Urinary bladder (tissue), 3 donors: ENCODE measurements at regions not wholly inside any gene's neighbourhood (a gene's known extent, or its start where the extent isn't known, plus 50 kb on each side); places are given as distances from the start of the nearest gene placed in this dataset.

ENCODE experiments used
- DNase-seq: peaks from one replicate; pipeline ENCODE4 v3.0.0-alpha.2; 2015; ENCODE audit errors: extremely low spot score
- H3K27ac ChIP-seq: one replicate; pipeline ENCODE4 v1.5.1; 2013; ENCODE audit warnings: low read depth, mild to moderate bottlenecking, moderate library complexity
- H3K36me3 ChIP-seq: one replicate; pipeline ENCODE4 v1.6.1; 2013; ENCODE audit warnings: mild to moderate bottlenecking, moderate library complexity; ENCODE audit not compliant: insufficient read depth
- H3K4me1 ChIP-seq: one replicate; pipeline ENCODE4 v1.6.1; 2013; ENCODE audit warnings: mild to moderate bottlenecking, moderate library complexity; ENCODE audit not compliant: insufficient read depth
- H3K4me3 ChIP-seq: one replicate; pipeline ENCODE4 v1.5.1; 2013; ENCODE audit warnings: low read depth, low read length
- WGBS: extraction: QIAGEN DNeasy Blood & Tissue Kit; methylation state at CpG from one replicate; pipeline ENCODE4 v1.1.7; 2013; 5-methylcytosine and 5-hydroxymethylcytosine counted together
- donor health status: healthy with polysubstance abuse.
- donor health status: healthy.

DNA sequence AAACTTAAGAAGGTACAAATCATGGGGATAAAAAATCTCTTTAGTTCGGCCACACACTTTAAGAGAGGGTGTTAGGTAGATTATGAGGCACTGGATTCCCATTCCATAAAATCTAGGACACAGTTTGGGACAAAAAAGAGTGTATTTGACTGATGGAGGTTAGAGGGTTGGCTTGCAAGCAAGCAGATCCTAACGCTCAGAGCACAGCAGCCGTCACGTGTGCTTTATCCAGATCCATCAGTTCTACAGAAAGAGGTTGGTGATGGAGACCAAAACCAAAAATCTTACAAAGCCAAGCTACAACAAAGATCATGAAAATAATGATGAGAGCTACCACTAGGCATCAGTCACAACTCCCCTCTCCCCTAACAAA lies 549.4 kb downstream of the TNS3 start:
- 46% methylated on average over 4 of the region's 4 CpGs for WGBS
- DNase-seq, result no peak
- no peak overlapping the region for H3K27ac ChIP-seq
- H3K4me3 ChIP-seq, result no peak overlapping the region
- no peaks in the 10 kb centered on the region for H3K36me3 ChIP-seq
- H3K4me1 ChIP-seq, result no peaks in the 10 kb centered on the region

DNA sequence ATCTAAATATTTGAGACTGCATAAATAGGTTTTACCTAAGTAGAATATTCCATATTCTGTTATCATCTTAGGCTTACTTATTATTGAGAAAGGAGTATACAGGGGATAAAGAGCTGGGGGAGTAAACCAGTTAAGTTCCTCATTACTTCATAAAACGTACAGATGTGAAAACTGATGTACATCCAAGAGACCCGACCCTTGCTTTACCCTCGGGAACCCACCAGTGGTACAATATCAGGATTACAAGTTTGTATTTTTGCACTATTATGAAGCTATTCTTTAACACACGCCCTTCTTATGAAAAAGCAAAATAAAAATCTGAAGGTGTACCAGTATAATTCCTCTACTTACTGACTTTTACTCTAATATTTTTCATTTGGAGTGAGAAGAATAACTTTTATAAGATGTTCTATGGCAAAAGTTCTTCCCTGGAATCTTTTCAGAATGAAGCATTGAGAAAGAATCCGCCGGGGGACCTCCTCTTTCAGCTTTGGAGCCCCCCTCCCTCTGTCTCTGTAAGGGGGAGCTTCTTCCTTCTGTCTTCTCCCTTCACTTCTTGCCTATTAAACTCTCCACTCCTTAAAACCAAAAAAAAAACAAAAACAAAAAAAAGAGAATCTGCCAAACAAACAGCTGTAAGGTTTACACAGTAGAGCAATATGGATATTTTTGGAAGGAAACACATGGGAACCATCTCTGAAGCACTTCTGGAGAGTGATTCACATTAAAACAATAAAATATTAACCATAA lies 550.0 kb downstream of the TNS3 start:
- no peak overlapping the region for H3K27ac ChIP-seq
- no peaks in the 10 kb centered on the region for H3K36me3 ChIP-seq
- peak; percentile 76 for DNase-seq
- H3K4me1 ChIP-seq, result no peaks in the 10 kb centered on the region
- WGBS, result 46% methylated on average over 6 of the region's 6 CpGs
- H3K4me3 ChIP-seq, result no peak overlapping the region

DNA sequence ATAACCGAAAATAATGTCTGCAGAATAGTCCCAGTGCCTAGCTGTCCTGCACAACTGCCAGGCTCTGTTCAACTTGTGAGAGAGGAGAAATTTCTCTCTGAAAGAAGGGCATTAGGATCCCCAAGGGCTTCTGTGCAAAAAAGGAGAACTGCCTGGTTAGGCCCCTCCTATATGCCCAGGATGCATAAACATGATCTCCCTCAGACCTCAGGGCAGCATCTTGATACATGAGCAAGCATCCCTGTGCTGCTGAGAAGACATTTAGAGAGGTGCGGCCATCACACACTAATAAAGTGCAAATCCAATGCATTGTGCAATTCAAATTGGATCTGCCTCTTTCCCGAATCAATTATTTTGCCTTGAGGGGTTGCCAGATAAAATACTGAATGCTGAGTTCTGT lies 553.6 kb downstream of the TNS3 start:
- H3K27ac ChIP-seq, result no peak overlapping the region
- no peaks in the 10 kb centered on the region for H3K36me3 ChIP-seq
- 83% methylated on average over 3 of the region's 3 CpGs for WGBS
- DNase-seq, result no peak
- no peaks in the 10 kb centered on the region for H3K4me1 ChIP-seq
- H3K4me3 ChIP-seq, result no peak overlapping the region

DNA sequence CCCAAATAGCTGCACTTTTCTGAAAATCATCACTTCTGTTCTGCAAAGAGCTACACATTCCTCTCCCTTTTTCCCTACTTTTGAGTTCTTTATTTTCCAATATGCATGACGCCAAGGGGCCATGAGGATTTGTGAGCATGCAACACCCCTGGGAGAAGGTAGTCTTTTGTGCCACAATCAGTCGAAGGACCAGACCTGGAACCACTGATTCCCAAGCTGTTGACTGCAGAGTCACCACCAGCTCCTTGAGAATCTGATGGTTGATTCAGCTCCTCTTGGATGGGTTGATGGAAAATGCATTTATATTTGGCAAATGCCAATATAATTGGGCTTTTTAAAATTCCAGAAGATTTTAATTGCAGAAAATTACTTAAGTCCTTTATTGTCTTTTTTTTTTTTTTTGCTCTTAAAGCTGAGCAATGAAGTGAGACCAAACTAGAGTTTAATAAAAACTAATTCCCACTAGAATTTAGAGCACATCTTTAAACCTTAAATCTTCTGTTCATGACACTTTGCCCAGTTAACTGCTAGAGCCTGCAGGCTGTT lies 554.1 kb downstream of the TNS3 start:
- DNase-seq, result no peak
- Histone ChIP-seq H3K4me3 (no peak overlapping the region), H3K27ac (no peak overlapping the region), H3K4me1 (no peaks in the 10 kb centered on the region), H3K36me3 (no peaks in the 10 kb centered on the region)
- WGBS, result 89% methylated on average over 2 of the region's 2 CpGs

DNA sequence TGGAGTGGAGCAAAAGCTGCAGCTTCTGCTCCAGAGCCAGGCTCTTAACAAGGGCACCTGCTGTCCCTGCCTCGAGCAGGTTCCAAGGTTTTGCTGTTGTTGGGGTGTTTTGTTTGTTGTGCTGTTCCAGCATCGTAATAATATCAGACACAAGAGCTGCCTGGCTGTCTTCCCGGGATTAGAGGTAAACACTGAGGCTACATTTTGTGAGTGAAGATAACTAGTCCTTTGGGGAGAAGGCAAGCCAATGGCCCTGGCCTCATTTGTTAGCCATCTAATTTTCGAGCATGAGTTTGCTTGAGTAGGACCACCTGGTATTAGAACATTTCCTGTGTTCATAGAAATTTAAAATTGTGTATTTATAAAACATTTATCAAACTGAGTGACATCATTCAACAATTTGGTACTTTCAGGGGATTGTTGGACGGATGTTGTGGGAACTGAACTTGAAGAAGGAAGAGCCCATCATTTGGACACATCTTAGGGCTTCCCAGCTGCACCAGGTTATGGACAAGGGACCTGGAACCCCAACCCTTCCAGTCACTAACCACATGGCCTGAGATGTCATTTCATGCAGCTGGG lies 555.0 kb downstream of the TNS3 start:
- no peak overlapping the region for H3K27ac ChIP-seq
- DNase-seq, result no peak
- 41% methylated on average over 5 of the region's 5 CpGs for WGBS

DNA sequence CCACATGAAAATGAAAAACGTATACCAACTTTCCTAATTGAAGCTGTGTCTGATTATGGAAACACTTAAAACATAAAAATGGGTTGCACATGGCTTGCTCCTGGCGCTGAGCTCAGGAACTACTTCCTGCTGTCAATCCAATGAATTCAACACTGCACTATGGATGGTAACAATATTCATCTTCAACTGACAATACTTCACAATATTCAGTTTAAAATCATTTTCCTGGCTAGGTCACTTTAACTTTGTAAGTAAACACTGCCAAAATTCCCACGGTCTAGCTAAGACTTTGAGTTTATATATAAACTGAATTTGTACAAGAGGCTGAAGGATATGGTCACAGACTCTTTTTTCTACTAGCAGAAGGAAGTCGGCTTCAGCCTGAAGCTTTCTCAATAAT lies 556.9 kb downstream of the TNS3 start:
- Histone ChIP-seq H3K27ac (peak overlapping the region; percentile 10), H3K4me3 (no peak overlapping the region), H3K36me3 (no peaks in the 10 kb centered on the region), H3K4me1 (no peaks in the 10 kb centered on the region)
- DNase-seq, result no peak
- WGBS, result 48% methylated on average over 4 of the region's 4 CpGs

More for the DNA sequence above, 555.0 kb downstream of the TNS3 start:
- Histone ChIP-seq H3K4me3 (no peak overlapping the region), H3K36me3 (no peaks in the 10 kb centered on the region), H3K4me1 (no peaks in the 10 kb centered on the region)

DNA sequence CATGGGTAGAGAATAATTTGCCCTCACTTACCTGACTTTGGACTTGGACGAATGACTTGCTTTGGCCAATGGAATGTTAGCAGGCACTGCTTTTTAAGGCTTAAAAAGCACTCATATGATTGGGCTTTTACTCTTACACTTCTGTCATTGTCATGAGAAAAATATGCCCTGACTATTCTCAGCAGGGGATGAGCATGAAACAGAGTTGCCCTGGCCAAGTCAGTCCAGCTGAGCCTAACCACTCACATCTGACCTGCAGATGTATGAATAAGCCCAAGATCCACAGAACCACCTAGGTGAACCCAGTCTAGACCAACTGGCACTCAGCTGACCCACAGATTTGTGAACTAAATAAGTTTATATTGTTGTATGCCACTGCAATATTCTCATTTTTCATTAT lies 573.5 kb downstream of the TNS3 start:
- Histone ChIP-seq H3K4me1 (no peaks in the 10 kb centered on the region), H3K36me3 (no peaks in the 10 kb centered on the region), H3K27ac (no peak overlapping the region), H3K4me3 (no peak overlapping the region)
- 97% methylated on average over 1 of the region's 1 CpG for WGBS
- DNase-seq, result no peak

DNA sequence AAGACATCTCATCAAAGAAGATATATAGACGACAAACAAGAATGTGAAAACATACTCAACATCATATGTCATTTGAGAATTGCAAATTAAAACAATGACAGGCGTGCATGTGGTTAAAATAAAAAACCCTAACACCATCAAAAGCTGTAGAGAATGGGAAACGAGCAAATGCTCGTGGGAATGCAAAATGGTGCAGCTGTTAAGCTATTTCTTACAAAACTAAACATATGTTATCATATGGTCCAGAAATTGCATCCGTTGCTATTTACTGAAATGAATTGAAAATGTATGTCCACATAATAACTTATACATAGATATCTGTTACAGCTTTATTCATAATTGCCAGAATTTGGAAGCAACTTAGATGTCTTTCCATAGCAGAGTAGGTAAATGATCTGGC lies 574.4 kb downstream of the TNS3 start:
- Histone ChIP-seq H3K27ac (no peak overlapping the region), H3K4me3 (no peak overlapping the region), H3K4me1 (no peaks in the 10 kb centered on the region), H3K36me3 (no peaks in the 10 kb centered on the region)
- no peak for DNase-seq
- WGBS, result 75% methylated on average over 5 of the region's 5 CpGs

DNA sequence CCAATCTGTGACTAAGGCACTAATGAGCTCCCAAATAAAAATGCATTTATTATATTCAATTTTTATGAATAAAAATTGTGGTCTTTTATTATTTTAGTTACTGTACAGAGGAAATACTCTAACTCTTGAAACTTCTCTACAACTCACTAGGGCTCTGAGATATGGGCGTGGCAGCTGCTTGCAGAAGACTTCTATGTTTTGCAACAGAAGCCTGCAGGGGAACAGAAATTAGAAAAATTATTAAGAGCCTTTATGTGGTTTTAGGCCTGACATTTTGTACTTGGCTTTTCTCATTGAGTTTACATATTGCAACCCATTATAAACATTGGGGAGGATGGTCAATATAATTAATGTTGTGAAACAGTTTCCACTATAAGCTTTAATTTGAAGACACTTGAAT lies 581.4 kb downstream of the TNS3 start:
- Histone ChIP-seq H3K4me3 (no peak overlapping the region), H3K36me3 (no peaks in the 10 kb centered on the region), H3K27ac (no peak overlapping the region), H3K4me1 (no peaks in the 10 kb centered on the region)
- no peak for DNase-seq
- 85% methylated on average over 1 of the region's 1 CpG for WGBS

DNA sequence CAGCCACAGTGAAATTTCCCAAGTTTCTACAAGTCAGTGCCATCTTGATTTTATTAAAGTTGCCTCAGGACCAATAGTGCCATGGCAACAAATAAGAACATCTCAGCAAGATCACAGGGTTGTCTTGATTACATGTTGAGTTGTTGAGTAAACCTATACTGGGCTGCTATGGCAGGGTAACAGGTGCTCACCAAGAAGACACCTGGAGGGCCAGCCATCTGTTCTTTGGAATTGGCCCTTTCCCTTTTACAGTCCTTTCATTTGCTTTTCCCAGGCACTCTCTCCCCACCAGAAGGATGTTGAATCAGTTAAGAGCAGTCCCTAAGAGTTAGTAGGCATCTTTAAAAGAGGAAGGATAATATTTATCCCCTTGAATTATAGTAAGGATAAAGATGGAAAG lies 582.0 kb downstream of the TNS3 start:
- H3K27ac ChIP-seq, result no peak overlapping the region
- no peak for DNase-seq
- H3K36me3 ChIP-seq, result no peaks in the 10 kb centered on the region
- no peaks in the 10 kb centered on the region for H3K4me1 ChIP-seq
- no peak overlapping the region for H3K4me3 ChIP-seq

DNA sequence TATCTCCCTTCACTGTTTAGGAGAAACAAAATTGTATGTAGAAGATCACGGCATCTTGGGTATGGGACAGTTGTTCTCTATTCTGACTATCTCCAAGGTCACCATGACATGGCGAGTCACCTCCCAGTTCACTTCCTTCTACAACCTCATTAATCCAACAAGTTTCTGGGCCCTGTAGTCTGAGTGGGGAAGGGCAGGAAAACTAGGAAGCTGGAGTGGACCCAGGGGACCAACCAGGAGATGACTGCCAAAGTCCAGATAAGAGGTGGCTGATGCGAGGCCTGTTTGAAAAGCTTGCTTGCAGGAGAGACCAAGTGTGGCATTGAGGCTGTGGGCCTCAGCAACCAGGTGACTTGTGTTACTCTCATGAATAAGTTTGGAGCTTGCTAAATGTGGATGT lies 584.9 kb downstream of the TNS3 start:
- Histone ChIP-seq H3K4me3 (no peak overlapping the region), H3K4me1 (no peaks in the 10 kb centered on the region), H3K27ac (no peak overlapping the region), H3K36me3 (peaks cover 1% of the 10 kb centered on the region)
- 92% methylated on average over 3 of the region's 3 CpGs for WGBS
- DNase-seq, result no peak

DNA sequence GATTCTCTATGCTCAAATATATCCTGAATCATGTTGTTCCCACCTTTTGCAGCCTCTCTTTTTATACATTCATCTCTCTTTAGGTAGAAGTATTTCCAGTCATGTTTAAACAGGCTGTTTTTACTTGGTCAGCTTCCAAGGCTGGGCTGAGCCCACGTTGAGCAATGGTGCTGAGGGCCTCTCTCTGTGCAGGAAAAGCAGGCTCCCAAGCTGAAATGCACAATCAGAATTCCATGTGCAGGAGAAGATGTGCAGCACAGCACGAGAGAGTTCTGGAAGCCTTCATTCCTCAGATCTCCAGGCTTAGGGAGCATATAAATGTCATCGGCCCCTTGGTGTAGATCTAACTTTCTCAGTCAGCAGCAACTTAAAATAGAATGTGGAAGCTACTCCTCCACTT lies 588.5 kb downstream of the TNS3 start:
- Histone ChIP-seq H3K4me1 (no peaks in the 10 kb centered on the region), H3K4me3 (no peak overlapping the region), H3K27ac (no peak overlapping the region), H3K36me3 (peaks cover 1% of the 10 kb centered on the region)
- 26% methylated on average over 3 of the region's 3 CpGs for WGBS
- DNase-seq, result no peak

DNA sequence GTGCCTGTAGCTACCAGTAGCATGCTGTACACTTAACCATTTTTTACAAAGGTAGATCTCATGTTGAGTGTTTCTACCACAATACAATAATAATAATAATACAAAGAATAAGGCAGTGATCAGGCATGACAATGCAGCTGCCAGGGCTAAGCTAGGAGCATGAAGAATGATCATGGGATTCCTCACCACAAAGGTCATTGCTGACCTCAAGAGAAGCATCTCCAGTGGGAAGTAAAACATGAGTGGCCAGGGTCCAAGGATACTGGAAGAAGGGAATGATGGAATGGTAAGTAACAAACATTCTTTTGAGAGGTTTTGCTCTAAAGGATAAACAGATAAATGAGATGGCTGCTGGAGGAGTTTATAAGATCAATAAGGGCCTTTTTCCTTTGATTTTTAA lies 591.1 kb downstream of the TNS3 start:
- H3K36me3 ChIP-seq, result peaks cover 1% of the 10 kb centered on the region
- H3K27ac ChIP-seq, result no peak overlapping the region
- DNase-seq, result no peak
- H3K4me3 ChIP-seq, result no peak overlapping the region
- no peaks in the 10 kb centered on the region for H3K4me1 ChIP-seq

DNA sequence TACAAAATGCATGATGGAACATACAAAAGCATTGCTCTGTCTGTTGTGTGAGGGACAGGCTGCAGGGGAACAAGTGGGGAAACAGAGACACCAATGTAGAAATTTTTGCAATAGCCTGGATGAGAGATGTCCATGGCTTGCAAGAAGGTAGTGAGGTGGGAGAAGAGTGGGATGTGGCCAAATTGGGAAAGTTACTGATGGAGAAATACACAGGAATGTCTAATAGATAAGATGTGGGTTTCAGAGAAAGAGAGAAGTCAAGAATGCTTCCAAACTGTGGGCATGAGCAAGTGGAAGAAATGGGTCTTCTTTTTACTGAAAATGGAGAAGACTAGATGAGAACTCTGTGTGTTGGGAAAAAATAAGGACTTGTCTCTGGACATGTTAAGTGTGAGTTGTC lies 592.7 kb downstream of the TNS3 start:
- DNase-seq, result no peak
- Histone ChIP-seq H3K4me3 (no peak overlapping the region), H3K27ac (no peak overlapping the region), H3K36me3 (peaks cover 1% of the 10 kb centered on the region), H3K4me1 (no peaks in the 10 kb centered on the region)
